GM19025 (cell line): ENCODE measurements at regions not wholly inside any gene's neighbourhood (a gene's known extent, or its start where the extent isn't known, plus 50 kb on each side); places are given as distances from the start of the nearest gene placed in this dataset.

ENCODE experiments used
- ATAC-seq: cut with Tn5 transposase; IDR thresholded peaks from one replicate; pipeline ENCODE4 v1.9.1; 2021; ENCODE audit warnings: mild to moderate bottlenecking, low read depth, moderate library complexity; ENCODE audit not compliant: unreplicated experiment

DNA sequence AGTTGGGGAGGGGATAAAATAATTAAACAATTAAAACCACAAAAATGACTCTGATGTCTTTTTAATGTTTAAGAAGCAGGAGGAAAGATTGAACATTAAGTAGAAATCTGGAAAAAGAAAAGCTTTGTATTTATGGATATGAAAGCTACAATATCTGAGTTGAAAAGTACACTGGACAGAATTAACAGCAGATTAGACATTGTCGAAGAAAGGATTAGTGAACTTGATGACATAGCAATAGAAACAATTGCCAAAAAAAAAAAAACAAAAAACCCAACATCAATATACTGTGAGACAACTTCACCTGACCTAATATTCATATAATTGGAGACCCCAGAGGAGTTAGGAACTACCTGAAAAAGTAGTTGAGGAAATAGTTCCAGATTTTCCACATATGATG, 289.5 kb upstream of the RGS6 start:
- no peak for ATAC-seq

DNA sequence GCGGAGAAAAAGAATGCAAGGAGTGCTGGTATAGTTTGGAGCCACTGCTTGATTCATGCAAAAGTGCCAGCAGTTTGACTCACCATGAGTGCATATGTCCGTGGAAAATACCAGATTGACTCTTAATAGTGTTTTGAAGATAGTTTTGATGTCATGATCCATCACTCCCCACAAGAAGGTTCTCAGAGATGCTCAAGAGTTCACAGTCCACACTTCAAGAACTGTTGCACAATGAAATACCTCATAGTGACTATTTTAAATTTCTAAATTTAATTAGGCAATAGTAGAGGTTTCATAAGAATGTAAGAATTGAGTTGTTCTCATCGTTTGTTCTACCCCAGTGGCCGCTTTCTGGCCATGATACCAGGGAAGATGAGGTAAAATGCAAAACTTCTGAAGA, 286.6 kb upstream of the RGS6 start:
- ATAC-seq, result no peak

DNA sequence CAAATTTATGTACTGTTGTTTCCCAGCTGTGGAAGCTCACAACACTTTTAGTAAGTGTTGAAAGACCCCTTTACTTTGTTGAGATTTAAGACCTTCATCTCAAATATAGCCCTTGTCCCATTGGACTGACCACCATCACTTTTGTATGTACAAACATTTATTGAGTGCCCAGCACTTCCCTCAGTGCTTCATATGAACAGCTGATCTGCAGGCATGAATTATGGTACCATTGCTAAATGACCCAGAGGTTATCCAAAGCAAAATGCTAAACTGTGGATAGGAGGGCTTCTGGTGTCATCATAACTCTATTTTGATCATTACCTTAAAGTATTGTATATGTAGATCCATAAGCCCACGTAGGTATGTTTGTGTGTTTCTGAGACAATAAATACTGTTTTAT, 285.7 kb upstream of the RGS6 start:
- no peak for ATAC-seq

DNA sequence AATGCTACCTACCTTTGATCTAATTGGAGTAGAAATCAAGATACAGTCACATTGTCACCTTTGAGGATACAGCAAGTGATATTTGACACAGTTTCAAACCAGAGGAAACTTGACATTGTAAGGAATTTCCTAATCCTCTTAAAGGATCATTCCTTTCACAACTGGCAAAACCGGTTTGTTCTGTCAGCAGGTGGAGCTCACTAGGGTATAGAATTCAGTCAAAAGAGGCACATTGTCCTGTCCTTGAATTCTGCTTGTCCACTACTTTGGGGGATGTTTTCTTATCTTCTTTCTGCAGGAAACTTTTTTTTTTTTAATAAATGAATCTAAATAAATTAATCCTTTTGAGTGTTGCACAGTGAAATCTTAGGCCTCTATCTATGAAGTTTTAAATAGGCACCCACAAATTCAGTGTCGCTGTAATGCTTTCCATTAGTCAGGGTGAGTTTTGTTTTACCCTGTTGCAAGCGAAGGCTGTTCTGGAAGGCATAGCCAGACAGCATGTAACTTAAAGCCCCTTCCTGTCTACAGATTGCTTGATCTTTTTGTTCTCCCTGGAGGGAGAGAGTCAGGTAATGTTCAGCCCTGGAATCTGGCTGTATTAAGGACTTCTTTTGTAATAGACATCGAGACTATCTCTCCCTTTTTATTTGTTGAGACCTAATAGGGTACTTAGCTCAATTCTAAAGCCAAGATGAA, 285.0 kb upstream of the RGS6 start:
- no peak for ATAC-seq

DNA sequence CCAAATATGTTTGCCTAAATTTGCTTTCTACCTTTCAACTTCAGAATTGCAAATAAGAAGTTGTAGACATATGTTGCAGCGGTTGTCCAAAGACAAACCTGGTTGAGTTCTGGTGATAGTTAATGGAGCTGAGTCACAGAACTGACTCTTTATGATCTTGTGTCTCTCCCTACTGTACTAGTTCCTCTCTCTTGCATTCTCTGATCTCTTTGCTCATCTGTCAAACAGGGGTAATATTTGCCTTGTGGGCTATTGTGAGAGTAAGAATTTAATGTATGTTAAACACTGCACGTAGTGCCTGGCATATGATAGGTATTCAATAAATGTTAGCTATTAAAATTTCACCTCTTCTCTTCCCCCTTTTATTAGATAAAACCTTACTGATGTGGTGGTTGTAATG, 283.5 kb upstream of the RGS6 start:
- ATAC-seq, result no peak

DNA sequence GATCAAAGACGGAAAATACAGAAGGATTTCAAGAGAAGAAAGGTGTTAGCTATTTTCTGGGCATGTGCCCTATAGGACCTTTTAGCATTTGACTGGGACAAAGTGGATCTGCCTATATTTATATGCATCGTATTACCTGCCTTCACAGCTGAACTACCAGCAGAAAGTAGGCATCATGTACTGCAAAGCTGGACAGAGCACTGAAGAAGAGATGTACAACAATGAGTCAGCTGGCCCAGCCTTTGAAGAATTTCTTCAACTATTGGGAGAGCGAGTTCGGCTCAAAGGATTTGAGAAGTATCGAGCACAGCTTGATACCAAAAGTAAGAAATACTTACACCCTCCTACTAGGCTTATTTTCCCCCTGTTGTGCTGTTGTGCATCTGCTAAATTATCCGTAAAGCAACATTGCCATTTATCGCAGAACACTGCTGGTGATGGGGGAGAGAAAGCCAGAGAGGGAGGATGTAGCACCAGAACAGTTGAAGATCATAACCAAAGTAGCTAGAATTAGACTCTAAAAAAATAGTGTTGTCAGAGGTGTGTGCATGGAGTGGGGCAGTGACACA, 282.0 kb upstream of the RGS6 start:
- ATAC-seq, result no peak

DNA sequence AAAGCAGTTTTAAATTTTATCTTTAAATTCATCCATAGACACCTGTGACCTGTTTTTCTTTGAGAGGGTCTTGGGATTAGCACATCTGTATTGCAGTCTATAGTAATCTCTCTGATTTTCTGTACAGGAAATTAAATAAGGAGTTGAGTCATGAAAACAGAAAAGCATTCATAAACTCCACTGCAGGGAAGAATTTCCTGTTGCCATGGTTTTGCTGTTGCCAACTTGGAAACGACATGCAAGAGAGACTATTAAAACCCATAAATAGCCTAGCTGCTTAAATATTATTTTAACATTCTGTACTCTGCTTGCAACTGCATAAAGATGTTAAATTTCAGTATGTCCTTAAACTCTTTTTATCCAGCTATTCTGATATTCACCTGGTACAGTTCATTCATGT, 281.0 kb upstream of the RGS6 start:
- ATAC-seq, result no peak

DNA sequence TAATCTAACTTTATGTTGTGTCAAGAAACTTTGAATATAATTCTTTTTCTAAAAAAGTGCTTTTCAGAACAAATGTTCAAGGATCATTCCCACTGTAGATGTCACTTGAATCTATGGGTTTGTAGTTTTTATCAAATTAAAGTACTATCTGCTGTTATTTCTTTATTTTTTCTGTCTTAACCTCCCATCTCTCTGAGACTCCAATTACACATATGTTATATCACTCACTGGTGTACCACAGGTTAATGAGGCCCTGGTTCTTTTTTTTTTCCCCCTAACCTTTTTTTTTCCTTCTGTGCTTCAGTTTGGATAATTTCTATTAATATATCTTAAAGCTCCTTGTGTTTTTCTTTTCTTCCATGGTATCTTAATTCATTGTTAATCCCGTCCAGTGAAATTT, 279.9 kb upstream of the RGS6 start:
- no peak for ATAC-seq

DNA sequence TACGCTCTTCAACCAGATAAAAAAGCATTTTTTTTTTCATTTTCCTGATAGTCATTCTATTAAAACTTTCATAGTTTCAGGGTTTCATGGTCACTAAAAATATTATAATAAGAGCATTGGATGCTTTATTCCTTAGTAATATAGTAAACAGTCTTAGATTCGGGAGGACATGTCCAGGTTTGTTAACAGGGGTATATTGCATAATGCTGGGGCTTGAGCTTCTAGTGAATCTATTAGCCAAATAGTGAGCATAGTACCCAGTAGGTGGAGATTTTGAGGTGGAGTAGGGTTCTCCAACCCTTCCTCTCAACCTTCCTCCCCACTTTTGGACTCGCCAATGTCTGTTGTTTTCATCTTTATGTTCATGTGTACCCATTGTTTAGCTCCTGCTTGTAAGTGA, 277.4 kb upstream of the RGS6 start:
- no peak for ATAC-seq

DNA sequence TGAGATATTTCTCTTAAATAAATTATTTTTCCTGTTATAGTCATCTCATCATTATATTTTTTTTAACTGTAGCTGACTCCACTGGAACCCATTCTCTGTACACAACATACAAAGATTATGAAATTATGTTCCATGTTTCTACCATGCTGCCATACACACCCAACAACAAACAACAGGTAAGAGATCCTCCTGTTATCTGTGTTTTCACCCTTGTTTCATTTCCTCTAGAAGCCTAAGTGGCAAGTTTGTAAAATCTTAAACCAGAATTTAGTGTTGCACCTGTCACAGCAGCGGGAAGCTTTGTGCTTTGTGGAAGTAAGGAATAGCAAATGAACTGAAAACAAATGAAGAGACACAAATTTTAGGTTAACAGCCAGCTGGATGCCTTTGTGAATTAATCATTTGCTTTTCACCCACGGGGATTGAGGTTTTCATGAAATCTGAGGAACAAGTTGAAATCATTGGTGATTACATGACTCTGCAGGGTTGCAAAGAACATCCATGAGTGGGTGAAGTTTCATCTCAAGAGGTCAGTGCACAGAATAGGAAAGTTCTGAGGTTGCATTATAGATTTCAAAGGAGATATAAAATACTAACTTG, 273.9 kb upstream of the RGS6 start:
- no peak for ATAC-seq

DNA sequence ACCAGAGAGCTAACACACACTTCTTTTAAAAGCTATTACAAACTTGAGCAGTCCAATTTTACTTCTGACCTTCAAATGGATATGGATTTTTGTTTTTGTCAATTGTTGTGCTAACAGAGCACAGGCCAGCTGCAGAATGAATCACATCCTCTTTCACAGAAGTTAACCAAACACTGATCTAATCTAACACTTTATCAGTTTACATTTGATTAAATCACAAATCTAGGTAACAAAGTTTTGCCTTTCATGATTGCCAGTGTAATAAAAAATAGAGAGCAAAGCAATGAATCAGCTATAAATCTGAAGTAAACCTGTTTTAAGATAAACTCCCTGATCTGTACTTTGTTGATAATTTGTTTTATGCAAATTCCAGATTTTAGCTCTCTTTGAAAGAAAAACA, 273.1 kb upstream of the RGS6 start:
- no peak for ATAC-seq

DNA sequence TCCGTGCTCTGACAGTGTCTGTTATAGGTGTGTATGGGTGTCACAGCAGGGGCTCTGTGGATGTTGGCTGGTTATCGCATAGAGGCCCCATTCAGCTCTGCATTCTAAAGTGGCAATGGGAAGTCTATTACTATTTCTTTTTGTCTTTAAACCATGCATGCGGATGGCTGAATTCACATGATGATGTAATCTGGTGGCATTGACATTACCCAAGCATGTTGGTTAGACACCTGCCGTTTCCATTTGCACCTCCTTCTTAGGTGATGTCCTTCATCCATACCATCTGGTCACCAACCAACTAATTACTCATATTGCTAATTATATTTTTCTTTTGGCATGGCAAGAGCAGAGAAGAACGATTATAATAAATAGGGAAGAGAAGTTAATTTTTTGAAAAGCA, 270.8 kb upstream of the RGS6 start:
- ATAC-seq, result no peak

DNA sequence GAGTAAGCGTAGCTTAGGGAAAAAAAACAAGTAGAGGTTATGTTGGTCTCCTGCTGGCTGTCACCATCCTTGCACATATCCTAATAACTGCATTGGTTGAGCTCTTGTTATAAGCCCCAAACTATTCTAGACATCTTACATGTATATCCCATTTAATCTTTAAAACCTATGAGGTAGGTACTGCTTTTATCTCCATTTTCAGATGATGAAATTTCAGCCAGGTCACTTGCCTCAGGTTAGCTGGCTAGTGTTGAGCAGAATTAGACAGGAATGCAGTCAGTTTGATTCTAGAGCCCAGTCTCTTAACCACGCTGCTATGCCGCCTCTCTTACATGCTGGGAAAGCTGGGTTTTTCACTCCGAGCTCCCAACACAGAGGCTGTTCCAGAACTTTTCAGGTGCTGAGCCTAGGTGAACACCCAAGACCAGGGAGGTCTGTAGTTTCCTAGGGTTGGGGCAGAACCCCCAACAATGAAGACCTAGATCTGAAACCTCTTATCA, 269.9 kb upstream of the RGS6 start:
- no peak for ATAC-seq

DNA sequence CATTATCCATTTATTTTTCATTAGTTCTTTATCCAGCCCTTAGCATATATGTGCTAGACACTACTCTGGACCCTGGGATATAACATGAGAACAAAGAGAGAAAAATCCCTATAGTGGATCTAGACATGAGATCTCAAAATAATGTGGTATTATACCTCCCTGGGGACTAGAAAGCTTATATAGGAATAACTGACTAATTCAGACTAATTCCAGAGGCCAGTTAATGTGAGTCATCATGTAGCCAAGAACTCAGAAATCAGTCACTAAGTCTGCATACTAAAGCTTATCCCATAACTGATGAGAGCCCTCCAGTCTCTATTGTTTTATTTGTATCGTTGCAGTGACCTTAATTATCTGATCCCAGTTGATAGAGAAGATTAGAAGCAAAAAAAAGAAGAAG, 267.1 kb upstream of the RGS6 start:
- ATAC-seq, result no peak

DNA sequence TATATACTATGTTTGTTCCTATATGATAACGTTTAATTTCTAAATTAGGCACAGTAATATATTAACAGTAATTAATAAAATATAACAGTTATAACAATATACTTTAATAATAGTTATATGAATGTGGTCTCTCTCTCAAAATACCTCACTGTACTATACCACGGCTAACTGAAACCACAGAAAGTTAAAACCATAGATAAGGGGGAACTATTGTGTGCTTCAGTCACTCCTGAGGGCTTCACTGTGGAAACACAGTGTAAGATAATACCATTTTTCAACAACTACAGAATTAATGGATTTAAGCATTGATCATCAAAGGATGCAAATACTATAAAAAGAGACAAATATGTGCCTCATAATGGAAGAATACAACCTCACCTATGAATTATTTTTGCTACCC, 266.4 kb upstream of the RGS6 start:
- no peak for ATAC-seq

DNA sequence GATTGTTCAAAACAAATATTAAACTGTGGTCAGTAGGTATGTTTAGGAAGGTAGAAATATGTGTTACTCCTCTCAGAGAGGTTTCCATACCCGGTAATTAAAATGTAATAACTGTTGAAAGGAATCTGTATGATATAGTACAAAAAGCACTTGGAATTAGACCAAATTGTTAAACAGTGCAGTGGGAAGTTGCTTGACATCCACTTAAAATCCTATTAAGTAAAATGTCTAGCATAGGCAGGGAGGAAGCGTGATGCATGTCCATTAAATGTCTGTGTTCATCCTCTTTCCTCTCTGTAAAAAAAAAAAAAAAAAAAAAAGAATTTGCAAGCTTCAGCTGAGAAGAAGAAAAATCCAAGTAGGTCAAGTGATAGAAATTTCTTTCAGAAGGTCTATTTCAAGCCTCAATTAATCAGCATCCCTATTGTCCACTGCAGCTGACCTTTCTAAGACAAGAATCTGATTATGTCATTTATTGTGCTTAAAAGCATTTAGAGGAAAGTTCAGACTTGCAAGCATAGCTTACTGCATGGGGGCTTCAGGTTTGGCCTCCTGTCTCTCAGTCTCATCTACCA, 265.6 kb upstream of the RGS6 start:
- ATAC-seq, result no peak

DNA sequence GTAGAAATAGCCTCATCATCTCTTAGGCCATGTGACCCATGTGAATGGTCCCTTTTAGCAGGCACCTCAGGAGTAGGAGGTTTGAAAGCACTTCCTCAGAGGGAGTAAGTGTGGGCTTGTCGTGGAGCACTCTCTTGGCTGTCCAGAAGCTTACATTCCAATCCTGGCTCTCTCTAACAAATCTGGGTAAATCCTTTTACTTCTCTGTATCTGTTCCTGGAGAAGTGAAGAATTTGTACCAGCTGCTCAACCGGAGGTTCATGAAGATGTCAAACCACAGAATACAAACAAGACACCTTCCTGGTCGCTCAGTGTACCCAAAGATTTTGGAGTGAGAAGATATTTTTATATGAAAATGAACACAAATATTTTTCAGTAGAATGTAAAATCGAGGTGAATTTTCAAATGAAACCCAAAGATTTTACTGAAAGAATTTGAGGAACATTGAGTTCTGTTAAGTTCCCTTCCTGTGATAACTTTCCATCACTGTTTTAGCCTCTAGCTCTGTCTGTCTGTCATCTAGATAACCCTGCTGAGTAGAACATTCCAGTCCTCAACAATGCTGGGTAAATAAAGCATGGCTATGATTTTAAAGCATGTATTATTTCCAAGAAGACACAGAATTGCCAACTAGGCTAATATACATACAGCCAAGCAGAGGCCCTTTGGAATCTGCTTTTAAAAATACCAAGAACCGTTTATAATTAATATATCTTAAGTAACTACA, 263.9 kb upstream of the RGS6 start:
- ATAC-seq, result no peak

DNA sequence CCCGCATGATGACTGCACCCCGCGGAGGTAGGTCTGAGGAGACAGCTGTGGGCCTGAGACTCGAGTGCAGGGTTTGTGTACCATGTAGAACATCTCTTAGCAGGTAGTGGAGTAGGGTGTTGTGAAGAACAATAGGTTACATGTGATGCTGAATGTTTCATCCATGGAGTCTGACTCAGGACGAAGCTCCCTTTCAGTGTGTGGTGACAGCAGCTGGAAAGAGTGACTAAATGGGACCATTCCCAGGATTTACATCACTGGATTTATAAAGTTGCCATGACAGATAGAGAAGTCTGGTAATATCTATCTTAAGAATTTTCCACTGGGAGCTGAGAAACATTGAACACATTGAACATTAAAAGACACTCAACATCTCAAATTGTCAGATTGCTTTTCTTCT, 259.6 kb upstream of the RGS6 start:
- ATAC-seq, result no peak

DNA sequence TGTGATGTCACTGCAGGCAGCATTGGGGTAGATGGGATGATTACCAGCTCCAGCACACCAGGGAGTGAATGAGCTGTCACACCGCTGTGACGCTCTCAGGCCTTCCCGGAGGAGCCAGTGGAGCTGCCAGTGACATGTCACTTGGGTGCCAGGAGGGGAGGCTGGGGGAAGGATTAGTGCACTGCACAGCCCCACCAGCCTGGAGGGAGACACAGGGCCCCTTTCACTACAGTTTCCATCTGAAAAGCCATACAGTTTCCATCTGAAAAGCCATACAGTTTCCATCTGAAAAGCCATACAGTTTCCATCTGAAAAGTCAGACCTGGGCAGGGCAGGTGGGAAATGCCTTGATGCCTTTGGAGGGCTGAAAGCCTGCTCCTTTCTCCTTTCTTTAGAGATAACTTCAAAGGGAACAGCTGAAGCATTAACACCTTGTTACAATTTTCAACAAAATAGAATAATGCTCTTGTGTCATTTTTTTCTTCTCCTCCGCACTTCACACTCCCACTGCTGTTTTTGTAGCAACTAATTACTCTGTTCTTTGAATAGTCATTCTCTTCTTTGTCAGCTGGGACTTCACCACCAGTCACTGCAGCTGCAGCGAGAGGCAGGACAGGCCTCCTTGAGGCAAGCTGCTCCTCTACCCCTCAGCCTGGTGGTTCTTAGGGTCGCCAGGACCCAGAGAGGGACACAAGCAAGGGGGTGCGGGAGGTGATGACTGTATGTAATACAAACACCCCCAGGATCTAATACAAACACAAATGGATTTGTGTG, 256.9 kb upstream of the RGS6 start:
- no peak for ATAC-seq

DNA sequence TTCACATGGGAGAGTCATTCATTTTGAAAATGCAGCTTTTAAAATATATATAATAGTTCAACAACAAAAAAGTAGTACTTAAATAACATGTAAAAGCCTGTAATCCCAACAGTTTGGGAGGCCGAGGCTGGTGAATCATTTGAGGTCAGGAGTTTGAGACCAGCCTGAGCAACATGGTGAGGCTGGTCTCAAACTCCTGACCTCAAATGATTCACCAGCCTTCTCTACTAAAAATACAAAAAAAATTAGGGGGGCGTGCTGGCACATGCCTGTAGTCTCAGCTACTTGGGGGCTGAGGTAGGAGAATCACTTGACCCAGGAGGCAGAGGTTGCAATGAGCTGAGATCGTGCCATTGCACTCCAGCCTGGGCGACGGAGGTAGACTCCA, 256.3 kb upstream of the RGS6 start:
- no peak for ATAC-seq
